GM21717 (cell line): ENCODE measurements at regions not wholly inside any gene's neighbourhood (a gene's known extent, or its start where the extent isn't known, plus 50 kb on each side); places are given as distances from the start of the nearest gene placed in this dataset.

Experiments used
- ATAC-seq: cut with Tn5 transposase; IDR thresholded peaks from one replicate; pipeline ENCODE4 v1.9.1; 2021; ENCODE audit warnings: mild to moderate bottlenecking, moderate library complexity; ENCODE audit not compliant: unreplicated experiment

DNA sequence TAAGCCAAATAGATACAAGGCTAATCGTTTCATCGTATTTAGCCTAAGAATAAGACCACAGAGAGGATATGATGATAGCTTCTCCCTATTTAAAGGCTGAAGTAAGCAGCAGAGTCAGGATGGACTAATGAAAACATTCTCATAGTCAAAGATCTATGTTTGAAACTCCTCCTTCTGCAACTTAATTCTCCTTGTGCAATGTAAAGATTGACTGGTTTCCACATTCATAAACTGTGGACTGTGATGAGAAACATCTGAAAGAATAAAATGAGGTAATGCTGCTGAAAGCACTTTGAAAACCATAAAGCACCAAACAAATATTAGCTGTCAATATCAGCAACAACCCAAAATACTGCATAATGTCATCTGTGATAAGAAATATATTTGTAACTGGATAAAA is 361.9 kb downstream of the CSNK1G3 start:
- ATAC-seq = no peak

DNA sequence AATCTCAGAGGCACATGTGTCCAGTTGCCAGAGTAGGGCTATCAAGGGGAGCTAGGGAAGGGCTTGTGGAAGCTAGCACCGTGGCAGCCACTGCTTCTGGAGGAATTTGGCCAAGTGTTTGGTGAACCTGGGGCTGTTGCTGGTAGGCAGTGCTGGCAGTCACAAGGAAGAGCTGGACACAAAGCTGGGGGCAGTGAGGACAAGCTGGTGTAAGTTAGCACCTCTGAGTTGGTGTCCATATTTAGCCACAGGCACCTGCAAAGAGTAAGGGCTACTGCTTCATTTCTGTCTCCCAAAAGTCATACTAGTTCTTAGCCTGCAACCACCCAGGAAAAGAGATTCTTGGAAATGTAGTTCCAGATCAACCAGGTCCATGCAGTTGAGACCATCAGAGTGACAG is 359.4 kb downstream of the CSNK1G3 start:
- ATAC-seq = no peak

DNA sequence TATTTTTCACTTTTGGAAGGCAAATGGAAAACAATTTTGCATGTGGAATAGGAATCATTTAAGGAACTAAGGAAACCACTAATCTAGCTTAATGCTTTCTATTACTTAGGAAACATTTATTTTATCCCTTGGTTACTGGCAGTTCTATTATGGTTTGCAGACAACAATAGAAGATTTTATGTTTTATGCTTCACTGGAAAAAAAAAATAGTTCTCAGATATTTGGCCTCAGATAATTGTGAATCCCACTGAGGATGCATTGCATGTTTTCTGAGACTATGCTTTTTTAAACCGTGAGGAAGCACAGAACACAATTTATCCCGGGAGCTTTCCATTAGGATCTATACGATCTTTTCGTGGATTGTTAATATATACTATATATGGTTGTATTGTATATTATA is 356.9 kb downstream of the CSNK1G3 start:
- no peak for ATAC-seq

DNA sequence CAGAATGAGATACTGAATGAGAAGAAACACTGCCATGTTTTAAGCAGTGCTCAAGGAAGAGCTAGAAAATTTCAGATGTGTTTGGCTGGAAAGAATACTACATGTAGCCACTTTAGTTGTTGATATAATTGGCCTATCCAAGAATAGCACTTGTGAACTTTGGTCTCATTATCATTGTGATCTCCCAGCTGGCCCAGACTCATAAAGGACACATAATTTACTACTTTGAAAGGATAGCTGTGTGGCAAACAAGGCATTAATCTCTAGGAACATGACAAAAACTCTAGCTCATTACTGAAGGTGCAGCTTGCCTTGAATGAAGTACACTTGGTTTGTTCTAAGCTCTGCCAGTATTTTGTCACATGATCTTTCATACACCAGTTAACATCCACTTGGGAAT is 356.3 kb downstream of the CSNK1G3 start:
- ATAC-seq = no peak

DNA sequence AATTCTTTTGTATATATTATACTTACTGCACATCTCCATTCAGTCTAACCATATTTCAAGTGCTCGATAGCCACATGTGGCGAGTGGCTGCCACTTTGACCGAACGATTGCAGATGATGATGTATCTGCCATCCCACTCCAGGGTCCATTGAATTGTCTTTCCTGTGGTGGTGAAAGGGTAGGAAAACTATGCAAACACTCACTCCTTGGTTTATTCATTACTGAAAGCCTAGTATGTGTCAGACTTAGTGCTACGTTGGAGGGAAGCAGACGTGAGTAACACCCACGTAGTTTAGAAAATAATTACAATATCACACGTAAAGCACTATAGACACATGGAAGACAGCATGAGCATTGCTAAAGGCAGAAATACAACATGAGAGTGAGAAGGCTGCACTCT is 353.7 kb downstream of the CSNK1G3 start:
- no peak for ATAC-seq

DNA sequence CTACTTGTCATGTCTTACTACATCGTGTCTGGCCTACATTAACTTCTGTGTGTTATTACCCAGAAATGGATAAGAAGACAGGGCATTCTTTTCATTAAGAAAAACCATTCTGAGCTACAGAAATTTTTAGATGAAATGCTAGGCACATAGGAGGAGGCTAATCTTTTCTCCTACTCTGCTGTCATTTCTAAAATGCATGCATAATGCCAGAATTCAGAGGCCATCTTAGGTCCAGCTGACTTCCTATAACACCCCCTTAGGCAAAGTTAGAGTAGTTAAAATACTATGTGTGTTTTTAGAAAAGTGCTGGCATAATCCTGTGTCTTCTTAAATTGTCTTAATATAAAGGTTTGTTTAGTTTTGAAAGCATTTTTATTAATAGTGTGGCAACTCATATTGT is 352.6 kb downstream of the CSNK1G3 start:
- ATAC-seq = no peak

DNA sequence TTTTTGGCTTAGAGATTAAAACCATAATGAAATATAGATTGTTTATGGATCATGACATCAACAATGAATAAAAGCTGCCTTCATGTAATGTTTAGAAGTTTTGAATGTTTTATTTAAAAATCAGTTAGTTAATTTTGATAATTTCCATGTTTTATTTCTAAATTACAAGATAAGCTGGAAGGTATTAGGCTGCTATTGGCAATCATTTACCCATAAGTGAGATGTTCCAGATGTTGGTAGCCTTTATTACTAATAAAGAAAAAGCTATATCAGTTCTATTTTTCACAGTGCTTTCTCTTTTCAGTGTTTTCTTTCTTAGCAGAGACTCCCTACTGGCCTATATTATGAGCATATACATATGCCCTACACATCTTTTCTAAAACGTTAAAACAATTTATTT is 347.0 kb downstream of the CSNK1G3 start:
- no peak for ATAC-seq

- ATAC-seq = no peak
Measured at GRCh38 chr5:123856766-123857165, 344.8 kb downstream of the CSNK1G3 start.

GRCh38 chr5:123855609-123856008 is 343.6 kb downstream of the CSNK1G3 start:
- ATAC-seq = no peak

DNA sequence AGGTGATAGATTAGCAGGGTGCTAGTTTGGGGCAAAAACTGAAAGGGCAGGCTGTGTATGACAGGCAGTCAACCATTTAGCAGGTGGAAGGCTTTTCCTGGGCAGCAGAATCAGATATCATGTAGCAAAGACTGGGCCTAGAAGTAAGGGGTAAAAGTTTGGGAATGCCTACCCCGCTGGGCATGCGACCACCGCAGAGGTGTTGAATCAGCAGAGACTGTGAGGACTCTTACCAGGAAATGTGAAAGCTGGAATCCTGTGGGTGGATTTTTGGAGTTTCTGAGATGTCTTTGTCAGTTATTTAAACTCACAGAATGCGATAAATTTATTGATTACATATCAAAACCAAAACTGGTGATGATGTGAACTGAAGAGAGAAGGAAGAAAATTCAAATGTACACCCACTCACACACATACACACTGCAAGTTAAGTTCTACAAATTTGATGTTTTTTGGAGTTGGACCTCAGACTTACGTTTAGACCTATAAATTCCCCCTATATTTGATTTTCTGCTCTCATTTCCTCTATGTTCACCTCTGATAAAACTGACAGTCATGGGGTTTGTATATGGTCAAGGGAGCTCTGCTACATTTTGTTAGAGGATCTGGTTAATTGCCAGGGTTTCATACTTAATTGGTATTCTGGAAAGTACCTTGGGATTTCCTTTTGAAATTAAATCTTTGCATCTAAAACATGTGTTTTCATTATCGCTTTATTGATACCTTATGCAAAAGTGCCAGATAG is 333.6 kb downstream of the CSNK1G3 start:
- ATAC-seq = no peak

- ATAC-seq = no peak
Measured at GRCh38 chr5:123844873-123845272, 332.9 kb downstream of the CSNK1G3 start.

DNA sequence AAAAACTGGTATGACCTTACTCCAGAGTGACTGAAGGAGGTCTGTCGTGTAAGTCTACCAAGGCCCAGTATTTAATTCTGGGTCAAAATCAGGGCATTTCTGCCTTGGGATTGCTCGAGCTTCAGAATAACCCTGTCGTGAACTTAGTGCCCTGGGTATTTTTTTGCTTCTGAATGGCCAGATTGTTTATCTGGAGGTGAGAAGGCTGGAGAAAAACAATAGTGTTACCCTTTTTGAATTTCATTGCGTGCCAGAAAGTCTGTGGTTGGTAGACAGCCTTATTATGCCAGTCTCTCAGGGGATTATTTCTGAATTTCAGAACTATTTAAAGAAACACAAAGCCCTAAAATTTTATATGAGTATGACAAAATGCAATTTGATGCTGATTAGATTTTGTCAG is 323.4 kb downstream of the CSNK1G3 start:
- ATAC-seq = no peak

DNA sequence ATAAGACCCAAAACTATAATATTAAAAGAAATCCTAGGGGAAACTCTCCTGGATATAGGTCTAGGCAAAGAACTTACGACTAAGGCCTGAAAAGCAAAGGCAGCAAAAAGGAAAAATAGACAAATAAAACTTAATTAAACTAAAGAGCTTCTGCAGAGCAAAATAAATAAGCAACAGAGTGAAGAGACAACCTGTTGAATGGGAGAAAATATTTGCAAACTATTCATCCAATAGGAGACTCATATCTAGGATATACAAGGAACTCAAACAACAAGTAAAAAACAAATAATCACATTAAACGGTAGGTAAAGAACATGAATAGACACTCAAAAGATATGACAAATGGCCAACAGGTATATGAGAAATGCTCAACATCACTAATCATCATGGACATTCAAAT is 318.6 kb downstream of the CSNK1G3 start:
- ATAC-seq = no peak

- no peak for ATAC-seq
Measured at GRCh38 chr5:123827811-123828210, 315.8 kb downstream of the CSNK1G3 start.

GRCh38 chr5:123819833-123820232 is 307.9 kb downstream of the CSNK1G3 start:
- no peak for ATAC-seq

- no peak for ATAC-seq
Measured at GRCh38 chr5:123819386-123819785, 307.4 kb downstream of the CSNK1G3 start.

GRCh38 chr5:123817267-123817666 is 305.3 kb downstream of the CSNK1G3 start:
- ATAC-seq = no peak

GRCh38 chr5:123814801-123815470 is 303.0 kb downstream of the CSNK1G3 start:
- ATAC-seq = no peak

DNA sequence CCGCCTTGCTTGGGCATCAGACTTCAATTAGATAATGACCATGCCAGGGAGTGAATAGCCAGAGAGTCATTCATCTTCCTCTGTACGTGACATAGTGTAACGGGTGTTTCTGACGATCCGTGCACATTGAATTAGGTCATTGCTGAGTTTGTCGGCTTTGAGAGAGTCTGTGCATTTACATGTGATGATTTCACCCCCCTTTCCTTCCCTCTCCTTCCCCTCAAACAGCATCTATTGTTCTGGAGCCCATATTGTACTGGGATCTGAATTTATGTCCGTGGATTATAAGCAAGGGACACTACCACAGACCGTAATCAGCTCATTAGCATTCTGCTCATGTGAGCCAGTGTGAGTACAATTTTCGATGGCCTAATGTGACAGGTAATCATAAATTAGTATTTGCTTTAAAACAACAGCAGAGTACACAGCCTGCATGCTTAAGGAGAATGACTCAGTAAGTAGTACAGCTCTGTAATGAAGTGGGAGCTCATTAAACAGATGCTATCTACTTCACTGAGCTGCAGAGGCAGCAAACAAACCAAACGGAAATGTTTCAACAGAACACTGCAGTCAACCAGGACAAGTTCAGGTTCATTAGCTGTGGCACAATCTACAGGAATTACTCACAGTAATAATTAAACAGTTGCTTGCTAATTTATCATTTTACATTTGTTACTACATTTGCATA is 302.1 kb downstream of the CSNK1G3 start:
- ATAC-seq = no peak

DNA sequence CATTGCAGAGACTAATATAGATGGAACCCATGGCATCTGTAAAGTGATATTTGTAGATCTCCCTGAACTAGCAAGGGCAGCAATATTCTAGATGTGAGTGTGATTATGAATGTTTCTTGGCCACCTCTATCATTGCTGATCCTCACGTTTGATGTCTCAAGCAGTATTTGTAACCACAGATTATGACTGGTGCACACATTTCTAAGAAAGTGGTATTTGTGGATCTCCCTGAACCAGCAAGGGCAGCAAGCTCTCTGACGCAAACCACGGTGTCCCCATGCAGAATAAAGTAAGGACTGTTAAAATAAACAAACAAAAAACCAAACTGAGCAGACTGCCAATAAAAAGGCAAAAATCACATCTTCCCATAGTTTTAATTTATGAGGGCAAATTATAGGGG is 301.3 kb downstream of the CSNK1G3 start:
- ATAC-seq = no peak

DNA sequence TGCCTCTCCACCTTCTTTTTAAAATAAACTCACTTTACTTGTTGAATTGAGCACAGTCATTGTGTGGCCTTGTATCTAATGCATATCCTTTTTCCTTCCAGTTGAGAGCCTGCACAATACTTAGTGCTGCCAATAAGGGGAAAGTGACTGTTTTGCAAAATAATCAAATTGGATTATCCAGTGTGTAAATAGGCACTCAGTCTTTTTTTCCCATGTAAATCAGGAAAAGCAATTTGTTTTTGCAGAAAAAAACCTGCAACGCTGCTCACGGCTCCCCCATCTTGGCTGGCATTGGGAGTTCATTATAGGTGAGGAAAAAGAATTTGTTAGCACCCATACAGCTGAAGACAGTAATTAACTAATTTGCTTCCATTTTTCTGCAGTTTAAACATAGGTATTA is 299.9 kb downstream of the CSNK1G3 start:
- no peak for ATAC-seq

DNA sequence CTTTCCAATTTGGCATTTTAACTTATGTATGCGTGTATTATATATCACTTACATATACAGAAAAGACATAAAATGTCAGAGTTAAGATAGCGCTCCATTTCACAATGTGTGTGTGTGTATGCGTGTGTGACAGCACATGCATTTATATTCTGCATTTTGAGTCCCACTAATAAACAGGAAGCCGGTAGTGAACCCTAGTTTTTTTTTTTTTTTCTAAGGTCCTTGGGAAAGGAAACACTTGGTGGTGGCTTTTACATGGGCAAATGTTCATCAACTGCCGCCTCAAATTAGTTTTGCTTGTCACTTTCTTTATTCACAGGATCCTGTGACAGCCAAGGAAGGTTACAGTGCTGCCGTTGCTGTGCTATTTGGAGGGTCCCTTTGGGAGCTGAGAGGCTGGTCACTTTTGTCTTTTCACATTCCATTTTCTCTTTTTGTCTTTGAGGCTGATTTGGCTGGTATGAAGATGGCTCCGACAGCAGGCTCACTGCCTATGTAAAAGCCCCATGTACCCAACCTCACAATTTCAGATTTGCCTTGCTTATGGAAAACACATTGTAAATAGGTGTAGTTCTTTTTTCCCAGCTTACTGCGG is 298.9 kb downstream of the CSNK1G3 start:
- no peak for ATAC-seq
